GM21360 (cell line): ENCODE measurements at regions not wholly inside any gene's neighbourhood (a gene's known extent, or its start where the extent isn't known, plus 50 kb on each side); places are given as distances from the start of the nearest gene placed in this dataset.

Experiments used
- ATAC-seq: cut with Tn5 transposase; IDR thresholded peaks from one replicate; pipeline ENCODE4 v1.9.1; 2021; ENCODE audit warnings: mild to moderate bottlenecking, moderate library complexity; ENCODE audit not compliant: unreplicated experiment

DNA sequence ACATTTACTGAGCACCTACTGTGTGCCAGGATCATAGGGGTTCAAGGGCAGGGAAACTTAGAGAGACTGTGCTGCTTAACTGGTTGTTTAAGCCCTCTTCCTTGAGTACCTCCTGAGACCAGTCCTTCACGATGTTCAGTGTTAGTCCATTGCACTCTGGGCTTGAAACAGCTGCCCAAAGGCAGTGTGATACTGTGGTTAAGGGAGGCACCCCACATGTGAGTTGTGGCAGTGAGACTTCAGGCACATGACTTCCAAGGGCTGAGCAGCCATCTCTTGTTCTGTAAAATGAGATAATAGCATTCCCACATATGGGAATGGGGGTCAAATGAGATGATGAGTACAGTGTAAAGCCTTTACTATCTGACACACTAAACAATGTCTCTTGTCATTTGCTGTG, 75.1 kb downstream of the LINGO1 start:
- no peak for ATAC-seq

DNA sequence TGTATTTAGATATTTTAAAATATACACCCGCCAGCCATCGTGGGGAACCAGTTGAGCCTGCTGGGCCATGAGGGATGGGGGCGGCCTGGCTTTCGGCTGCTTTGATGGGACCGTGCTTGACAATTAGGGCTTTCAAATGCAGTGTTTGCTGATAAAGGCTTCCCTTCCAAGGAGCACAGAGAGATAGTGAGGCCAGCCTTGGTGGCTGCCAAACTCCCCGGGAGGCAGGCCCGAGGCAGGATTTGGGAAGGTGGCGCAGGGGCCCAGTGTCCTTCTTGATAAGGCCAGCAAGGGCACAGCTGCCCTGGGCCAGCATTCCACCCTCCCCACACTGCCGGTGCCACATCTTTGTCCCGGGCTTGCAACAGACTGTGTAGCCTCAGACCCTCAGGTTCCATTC, 75.6 kb downstream of the LINGO1 start:
- no peak for ATAC-seq

DNA sequence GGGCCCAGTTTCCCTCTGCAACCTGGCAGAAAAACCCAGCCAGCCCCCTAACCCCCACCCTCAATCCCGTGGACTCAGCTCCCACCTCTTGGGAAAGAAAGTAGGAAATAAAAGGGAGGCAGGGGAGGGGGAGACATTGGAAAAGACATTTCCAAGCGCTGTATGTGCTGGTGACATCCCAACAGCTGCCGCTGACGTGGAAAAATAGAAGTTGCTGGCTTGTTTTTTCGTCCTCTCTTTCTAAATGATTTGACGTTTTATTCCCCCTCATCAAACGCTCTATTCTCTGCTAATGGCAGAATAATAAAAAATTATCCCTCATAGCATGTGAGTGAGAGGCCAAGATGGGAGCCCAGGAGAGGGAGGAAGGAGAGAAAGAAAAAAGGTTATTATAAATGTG, 76.1 kb downstream of the LINGO1 start:
- no peak for ATAC-seq

DNA sequence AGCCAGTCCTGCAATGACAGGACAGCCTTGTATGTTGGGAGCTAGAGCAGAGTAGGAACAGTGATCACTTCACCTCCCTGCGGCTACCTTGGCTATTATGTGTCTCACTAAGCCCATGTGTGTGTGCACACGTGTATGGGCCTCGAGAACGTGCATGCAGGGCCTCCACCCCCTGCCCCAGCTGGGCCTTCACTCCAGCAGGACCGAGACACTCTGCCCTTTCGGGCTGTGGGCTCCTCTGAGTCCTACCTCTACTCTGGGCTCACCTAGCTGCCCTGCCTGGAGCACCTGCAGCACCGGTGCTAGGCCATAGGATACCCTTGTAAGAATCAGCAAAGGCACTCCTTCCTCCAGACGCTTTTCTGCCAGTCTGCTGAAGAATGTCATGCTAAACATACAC, 77.5 kb downstream of the LINGO1 start:
- ATAC-seq = no peak

DNA sequence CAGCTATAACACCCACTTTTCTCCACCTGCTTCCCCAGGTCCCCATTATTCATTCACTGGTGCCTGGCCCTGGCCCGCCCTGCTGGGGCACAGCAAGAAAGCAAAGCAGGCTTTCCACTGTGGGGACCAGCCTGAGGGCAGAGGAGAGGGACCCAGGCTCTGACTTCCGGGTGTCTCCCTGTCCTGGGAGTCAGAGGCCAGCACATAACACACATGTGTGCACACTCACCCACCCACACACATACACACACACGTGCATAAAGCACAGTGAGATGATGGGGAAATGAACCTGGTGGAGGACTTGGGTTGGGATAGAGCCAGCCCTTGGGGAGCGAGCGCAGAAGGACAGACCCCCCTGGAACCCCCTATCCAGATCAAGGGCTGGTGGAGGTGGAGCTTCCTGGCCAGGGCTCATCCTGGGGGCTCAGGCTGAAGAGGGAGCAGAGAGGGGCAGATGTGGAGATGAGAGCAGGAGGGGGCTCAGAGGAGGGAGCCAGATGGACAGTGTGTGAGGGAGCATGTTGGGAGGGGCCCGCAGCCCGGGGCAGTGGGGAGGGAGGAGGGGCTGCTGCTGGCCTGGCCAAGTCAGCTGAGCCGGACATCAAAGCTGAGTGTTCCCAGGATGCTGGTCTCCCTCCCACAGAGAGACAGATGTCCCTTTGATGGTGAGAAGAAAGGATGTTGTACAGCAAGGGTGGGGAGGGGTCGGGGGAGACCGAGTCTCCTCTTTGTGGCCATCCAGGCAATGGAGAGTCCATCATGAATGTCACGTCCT, 78.2 kb downstream of the LINGO1 start:
- no peak for ATAC-seq

DNA sequence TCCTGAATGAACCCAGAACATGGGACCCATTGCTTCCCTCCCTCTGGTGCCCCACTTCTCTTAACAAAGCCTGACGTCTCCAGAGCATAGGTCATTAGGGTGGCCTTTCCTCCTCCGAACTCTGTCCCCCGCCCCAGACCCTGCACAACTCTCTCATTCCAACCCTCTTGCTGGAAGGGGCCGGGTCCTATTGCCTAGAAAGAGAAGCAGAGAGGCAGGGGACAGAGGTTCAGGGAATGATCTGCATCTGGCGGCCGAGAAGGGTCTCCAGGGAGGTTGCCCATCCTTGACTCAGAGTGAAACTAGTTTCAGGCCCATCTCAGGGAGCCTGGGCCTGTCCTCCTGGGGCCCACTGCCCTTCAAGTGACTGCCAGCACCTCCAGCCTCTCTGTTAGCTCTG, 79.0 kb downstream of the LINGO1 start:
- no peak for ATAC-seq

DNA sequence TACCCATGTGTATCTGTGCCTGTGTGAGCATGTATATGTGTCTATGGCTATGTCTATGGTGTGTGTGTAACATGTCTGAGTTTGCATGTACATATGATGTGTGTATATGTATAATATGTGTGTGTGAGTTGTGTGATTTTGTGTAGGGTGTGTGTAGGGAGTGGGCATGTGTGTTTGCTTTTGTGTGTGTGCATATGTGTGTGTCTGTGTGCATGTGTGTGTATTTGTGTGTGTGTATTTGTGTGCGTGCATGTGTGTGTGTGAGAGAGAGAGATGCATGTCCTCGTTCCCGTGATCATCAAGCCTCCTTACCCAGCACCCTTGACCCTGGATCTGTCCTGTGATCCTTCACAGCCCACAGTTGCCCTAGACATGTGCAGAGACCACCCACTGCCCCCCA, 79.5 kb downstream of the LINGO1 start:
- no peak for ATAC-seq

DNA sequence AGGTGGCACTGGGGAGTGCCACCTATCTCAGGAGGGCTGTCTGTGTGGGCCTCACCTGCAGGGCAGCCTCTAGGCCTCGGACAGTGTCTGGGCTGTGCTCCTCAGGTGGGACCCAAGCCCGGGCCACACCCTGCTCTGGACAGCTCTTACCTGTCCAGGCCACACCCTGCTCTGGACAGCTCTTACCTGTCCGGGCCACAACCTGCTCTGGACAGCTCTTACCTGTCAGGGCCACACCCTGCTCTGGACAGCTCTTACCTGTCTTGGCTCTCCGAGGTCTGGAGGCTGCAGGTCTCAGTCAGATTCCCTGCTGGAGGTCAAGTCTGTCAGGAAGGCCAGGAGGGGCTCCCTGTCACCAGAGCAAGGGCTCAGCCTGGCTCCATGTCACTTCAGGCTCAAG, 80.6 kb downstream of the LINGO1 start:
- no peak for ATAC-seq

DNA sequence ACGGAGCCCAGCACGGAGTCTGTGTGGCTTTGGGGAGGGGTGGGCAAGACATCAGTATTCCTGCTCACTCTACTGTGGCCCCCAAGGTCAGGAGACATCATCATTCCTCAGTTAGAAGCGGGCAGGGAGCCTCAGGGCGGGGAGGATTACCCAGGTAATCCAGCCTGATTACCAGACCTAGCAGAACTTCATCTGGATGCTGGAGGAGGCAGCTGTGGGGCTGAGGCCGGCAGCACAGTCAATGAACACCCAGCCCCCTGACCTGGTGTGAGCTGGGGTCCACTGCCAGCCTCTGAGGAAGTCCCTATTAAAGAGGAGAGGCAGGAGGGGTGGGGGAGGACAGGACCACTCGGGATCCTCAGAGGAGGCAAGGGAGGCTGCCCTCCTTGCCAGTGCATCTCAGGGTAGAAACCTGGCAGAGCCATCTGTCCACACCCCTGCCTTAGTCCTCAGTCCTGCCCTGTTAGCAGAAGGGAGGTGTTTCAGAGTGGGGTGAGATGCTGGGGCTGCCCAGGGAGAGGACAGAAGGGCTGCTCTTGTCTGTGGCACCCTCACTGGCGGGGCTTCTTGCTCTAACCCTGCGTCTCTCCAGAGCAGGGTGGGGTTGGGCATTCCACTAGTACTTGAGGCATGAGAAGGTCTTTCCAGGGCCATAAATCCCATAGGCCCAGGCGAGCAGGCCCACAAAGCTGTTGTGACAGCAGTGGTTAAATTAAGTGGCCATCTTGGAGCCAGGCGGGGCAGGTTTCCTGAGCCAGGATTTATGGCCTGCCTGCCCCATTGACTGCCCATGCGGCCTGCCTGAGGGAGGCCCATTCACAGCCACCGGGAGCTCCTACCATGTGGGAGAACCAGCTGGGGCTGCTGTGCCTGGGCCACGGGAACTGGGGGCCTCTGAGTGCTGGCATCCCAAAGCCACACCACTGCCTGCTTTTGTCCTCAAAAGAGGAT, 82.1 kb downstream of the LINGO1 start:
- ATAC-seq = no peak

DNA sequence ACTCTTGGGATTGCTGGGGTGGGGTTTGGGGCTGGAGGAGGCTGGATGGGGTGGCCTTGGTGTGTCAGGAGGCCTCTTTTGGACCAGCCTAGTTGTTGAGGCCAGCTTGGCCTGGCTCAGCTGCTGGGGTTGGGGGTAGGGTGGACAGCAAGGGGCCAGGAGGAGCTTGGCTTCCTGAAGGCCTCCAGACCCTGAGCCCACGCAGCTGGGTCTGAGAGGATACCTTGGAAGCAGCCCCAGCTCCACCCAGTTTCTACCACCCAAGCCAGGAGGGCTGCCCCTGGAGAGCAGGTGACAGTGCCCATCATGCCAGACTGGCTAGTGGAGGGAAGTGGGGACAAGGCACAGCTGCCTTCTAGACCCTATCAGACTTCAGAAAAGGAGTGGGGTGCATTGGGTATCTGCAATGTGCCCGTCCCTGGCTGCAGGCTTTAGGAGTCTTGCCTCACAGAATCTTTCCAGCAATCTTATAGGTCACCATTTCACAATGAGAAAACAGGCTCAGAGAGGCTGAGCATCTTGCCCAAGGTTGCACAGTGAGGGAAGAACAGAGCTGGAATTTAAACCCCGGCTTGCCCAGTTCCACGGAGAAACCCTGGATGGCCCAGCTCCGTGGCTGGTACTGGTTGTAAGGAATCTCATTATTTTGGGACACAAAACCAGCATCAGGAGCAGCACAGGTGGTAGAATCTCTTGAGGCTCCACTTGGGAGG, 83.0 kb downstream of the LINGO1 start:
- no peak for ATAC-seq

DNA sequence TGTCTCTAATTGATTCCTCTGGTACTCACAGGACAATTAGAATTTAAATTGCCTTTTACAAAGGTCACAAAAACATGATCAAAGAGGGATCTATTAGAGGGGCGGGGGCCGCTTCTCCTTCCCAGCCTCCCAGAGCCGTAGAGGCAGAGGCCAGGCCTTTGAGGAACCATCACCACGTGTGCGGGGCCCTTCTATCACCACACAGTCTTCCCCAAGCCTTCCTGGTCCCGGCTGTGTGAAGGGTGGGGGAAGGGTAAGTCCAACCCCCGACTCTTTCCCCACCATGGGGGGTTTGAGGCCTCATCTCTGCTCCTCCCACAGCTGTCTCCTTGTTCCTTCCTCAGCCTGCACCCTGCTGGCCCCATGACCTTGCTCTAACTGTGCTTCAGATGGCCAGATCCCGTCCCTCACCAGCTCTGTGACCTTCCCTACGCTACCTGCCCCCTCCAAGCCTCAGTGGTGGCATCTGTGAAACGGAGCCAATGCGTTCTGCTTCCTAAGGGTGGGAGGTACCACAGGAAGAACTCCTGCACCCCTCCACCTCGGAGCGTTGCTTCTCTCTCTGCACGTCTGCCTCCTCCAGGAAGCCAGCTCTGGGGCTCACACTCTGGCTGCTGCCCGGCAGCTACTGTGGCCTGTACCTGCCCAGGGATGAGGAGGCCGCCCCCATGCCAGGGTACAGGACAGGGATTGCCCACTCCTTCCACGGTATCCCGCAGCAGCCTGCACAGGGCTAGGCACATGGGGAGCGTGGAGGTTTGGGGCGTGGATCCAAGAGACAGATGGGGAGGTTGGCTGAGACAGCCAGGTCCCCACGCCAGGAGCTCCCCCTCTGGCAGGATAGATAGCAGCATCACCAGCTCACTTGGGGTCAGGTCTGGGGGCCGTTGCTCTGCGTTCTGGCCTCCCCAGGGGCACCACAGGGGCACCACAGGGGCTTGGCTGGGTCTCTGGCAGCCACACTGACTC, 83.8 kb downstream of the LINGO1 start:
- no peak for ATAC-seq

DNA sequence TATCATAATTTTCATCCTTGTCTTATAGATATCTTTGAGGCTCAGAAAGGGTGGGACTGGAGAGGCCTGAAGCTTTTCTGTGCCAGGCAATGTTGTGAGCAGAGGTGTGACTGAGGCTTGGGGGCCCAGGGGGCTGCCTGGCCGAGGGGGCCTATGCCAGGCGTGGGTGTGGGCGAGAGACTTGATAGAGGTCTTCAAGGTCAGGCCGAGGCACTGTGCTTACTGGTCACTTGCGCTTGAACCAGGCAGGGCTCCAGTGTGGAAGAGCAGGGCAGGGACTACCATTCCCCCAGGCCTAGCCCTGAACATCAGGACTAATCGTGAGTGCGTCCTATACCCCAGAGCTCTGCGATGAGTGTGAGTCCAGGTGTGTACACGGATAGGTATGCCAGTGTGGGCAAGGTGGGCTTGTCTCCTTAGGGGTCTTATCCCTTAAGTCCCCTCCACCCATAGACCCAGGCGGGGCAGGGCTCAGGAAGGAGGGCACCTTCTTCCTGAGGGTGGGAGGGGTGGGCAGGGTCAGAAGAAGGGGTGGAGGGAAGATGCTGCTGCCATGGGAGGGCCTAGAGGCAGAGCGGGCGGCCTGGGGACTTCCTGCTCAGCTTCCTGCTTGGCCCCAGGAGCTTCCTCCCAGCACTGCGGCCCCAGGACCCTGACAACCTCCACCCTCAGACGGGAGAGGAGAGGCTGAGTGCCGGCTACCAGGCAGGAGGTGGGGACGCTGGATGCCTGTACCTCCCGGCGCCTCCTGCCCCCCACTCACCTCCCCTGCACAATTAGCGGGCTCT, 84.7 kb downstream of the LINGO1 start:
- no peak for ATAC-seq

DNA sequence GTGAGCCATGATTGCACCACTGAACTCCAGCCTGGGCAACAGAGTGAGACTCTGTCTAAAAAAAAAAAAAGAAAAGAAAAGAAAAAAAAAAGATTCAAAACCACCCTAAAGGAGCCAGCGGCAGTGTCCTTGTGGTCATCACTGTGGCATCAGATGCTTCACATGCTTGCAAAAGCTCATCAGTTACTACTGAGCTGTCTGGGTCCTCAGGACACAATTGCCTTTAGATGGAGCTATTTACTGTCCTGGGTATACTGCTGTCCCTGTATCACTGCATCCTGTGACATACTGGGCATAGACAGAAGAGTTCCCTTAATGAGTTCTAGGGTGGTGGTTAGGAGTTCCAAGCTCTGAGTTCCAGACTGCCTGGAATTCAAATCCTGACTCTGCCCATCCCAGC, 85.8 kb downstream of the LINGO1 start:
- no peak for ATAC-seq

DNA sequence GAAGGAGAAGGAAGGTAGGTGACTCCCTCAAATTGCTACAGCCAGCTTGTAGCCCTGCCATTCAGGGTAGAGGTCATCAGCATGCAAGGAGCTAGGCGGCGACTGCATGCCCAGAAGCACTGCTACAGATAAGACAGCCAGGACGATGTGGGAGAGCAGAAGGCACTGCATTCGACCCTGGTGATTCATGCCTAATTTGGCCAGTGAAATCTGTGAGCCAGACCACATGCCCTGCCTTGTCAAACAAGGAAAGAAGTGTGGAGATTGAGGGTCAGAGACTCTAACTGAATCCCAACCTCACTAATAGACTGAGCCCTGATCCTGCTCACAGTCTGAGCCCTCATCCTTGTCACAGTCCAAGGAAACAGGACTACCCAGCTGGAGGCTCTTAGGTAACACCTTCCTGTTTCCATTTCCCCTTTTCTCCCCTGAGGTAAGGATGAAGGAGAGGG, 86.6 kb downstream of the LINGO1 start:
- no peak for ATAC-seq

DNA sequence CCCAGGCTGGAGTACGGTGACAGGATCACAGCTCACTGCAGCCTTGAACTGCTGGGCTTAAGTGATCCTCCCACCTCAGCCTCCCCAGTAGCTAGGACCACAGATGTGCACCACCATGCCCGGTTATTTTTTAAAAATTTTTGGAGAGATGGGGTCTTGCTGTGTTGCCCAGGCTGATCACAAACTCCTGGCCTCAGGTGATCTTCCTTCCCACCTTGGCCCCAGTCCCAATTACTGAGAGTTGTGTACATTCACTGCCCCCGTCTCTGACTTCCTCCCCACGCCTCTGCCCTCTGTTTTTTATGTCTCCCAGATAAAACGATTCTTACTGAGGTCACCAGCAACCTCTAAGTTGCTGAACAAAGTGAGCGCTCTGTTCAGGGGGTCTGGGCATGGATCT, 87.7 kb downstream of the LINGO1 start:
- ATAC-seq = no peak

DNA sequence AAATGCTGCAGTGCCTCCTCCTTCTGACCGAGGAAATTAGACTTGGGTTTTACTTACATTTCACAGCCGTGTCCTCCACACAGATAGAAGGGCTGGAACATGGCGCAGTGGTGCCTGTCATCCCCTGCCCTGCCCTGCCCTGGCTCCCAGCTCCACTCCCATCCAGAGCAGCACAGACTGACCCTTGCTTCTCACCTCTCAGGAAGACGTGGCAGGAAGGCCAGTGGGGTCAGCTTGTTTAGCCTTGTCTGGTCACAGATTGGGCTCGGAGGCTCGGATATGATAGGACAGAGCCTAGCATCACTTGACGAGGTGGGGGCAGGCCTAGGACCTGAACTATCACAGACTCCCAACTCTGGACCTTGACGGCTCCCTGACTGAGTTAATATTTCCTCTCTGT, 88.5 kb downstream of the LINGO1 start:
- no peak for ATAC-seq

DNA sequence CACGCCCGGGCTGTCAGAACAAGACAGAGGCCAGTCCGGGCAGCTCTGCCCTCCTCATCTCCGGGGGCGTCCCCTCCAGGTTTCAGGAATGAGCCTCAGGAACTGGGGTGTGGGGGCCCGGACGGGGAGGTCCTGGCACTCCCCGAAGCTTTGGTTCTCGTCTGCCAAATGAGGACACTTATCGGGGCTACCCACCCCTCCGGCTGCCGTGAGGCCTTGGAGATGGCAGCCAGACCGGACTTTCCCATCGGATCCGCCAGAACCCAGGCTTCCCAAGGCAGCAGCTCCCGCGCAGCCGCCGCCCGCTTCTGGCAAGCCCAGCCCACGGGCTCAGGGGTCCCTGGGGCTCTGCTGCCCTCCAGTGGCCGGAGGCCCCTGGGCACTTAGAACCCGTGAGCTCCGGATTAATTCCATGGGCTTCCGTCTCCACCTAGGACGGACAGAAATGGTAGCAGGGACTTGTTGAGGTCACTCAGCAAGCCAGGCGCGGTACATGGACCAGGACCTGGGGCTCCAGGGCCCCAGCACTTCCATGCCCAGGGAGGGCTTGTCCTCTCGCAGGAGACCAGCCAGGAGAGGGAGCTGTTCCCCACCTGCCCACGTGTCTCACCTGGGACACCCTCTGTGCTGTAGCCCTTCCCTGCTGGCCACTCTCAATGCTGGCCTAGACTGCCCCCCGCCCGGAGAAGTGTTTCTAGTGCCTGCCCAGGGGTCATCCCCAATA, 89.4 kb downstream of the LINGO1 start:
- no peak for ATAC-seq

DNA sequence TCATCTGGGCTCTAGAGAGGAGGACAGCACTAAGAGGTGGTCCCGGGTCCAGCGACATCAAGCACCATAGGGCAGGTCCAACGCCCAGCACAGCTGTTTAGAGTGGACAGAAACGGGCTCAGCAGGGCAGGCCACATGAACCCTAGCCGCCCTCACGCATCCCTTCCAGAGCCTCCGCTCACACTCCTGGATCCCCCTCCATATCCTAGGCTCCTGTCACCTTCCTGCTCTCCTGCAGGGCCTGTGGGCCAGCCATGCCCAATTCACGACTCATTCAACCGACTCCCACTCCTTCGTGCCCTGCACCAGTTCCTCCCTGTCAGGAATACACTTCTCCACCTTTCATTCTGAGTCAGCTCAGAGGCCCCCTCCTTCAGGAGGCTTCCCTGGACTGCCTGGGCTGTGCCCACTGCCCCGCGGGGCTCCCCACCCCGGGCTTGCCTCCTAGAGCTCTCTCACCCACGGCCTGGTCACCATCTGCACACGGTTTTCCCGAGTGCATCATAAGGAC, 90.2 kb downstream of the LINGO1 start:
- ATAC-seq = no peak
